Non-pigmented ciliary epithelial cell (primary cell): ENCODE measurements at regions not wholly inside any gene's neighbourhood (a gene's known extent, or its start where the extent isn't known, plus 50 kb on each side); places are given as distances from the start of the nearest gene placed in this dataset.
"Not testable (repeated sequence)": the region's sequence is repeated elsewhere in the genome, so short reads cannot be mapped to it uniquely, and the experiment has no call there.

Source experiments
- DNase-seq: peaks from one replicate; pipeline ENCODE4 v3.0.0-alpha.2; 2010; ENCODE audit warnings: low read depth

GRCh38 chr1:173300061-173301044 lies 93.2 kb upstream of the TNFSF4 start:
- DNase-seq = no peak

- no peak for DNase-seq
Observed at GRCh38 chr1:173301507-173301906, 94.4 kb upstream of the TNFSF4 start.

GRCh38 chr1:173302366-173302765 lies 95.2 kb upstream of the TNFSF4 start:
- DNase-seq = no peak

GRCh38 chr1:173302890-173303829 lies 96.0 kb upstream of the TNFSF4 start:
- no peak for DNase-seq

GRCh38 chr1:173303984-173304383 lies 96.9 kb upstream of the TNFSF4 start:
- no peak for DNase-seq

GRCh38 chr1:173304529-173305227 lies 97.5 kb upstream of the TNFSF4 start:
- DNase-seq = no peak

GRCh38 chr1:173307845-173308244 lies 100.7 kb upstream of the TNFSF4 start:
- no peak for DNase-seq

- no peak for DNase-seq
Observed at GRCh38 chr1:173314656-173315055, 107.5 kb upstream of the TNFSF4 start.

GRCh38 chr1:173315296-173315695 lies 108.2 kb upstream of the TNFSF4 start:
- no peak for DNase-seq

- DNase-seq = no peak
Observed at GRCh38 chr1:173318788-173319187, 111.7 kb upstream of the TNFSF4 start.

GRCh38 chr1:173324352-173324751 lies 117.2 kb upstream of the TNFSF4 start:
- not testable (repeated sequence) for DNase-seq

- DNase-seq = not testable (repeated sequence)
Observed at GRCh38 chr1:173327987-173328386, 120.9 kb upstream of the TNFSF4 start.

GRCh38 chr1:173328961-173329360 lies 121.8 kb upstream of the TNFSF4 start:
- no peak for DNase-seq

GRCh38 chr1:173329726-173330125 lies 122.6 kb upstream of the TNFSF4 start:
- DNase-seq = peak; percentile 81

- peak; percentile 65 for DNase-seq
Observed at GRCh38 chr1:173330149-173330951, 123.2 kb upstream of the TNFSF4 start.

GRCh38 chr1:173330952-173331548 lies 123.9 kb upstream of the TNFSF4 start:
- not testable (repeated sequence) for DNase-seq

GRCh38 chr1:173332026-173332425 lies 124.9 kb upstream of the TNFSF4 start:
- DNase-seq = peak; percentile 38

GRCh38 chr1:173333581-173333980 lies 126.5 kb upstream of the TNFSF4 start:
- DNase-seq = peak; percentile 54

GRCh38 chr1:173337126-173337525 lies 130.0 kb upstream of the TNFSF4 start:
- DNase-seq = no peak

- DNase-seq = peak; percentile 35
Observed at GRCh38 chr1:173341307-173341706, 134.2 kb upstream of the TNFSF4 start.

- no peak for DNase-seq
Observed at GRCh38 chr1:173341971-173342370, 134.8 kb upstream of the TNFSF4 start.
